ENCODE measurements at regions not wholly inside any gene's neighbourhood (a gene's known extent, or its start where the extent isn't known, plus 50 kb on each side); places are given as distances from the start of the nearest gene placed in this dataset.

- no peak for DNase-seq (ENCODE audit: low read depth, low spot score)
- Histone ChIP-seq H3K4me3 (ENCODE audit: low read depth, low read length) (no peak overlapping the region), H3K27me3 (ENCODE audit: control insufficient read depth, insufficient read depth, low read length) (no peaks in the 10 kb centered on the region), H3K9me3 (ENCODE audit: control insufficient read depth, insufficient read depth, low read length) (no peaks in the 10 kb centered on the region), H3K27ac (ENCODE audit: low read depth, low read length) (no peak overlapping the region)
- ChIA-PET CTCF (interaction anchor here (0.7 kb wide), 1 partner anchor 1017 kb away, joined by 4 read pairs; no protein-coding TSS in a partner anchor), POLR2A (no interaction called here)
- no peak for TF ChIP-seq CTCF (IDR thresholded peaks at IDR 0.05; ENCODE audit: low read depth, low read length)
Measured at GRCh38 chr6:50427267-50427666, 286.1 kb upstream of the TFAP2D start.

- H3K27ac ChIP-seq (ENCODE audit: low read depth, low read length): no peak overlapping the region
- H3K9me3 ChIP-seq (ENCODE audit: control insufficient read depth, insufficient read depth, low read length): no peaks in the 10 kb centered on the region
- CTCF ChIA-PET: no interaction called here
- POLR2A ChIA-PET: no interaction called here
- H3K4me3 ChIP-seq (ENCODE audit: low read depth, low read length): no peak overlapping the region
- H3K27me3 ChIP-seq (ENCODE audit: control insufficient read depth, insufficient read depth, low read length): no peaks in the 10 kb centered on the region
- TF ChIP-seq CTCF (IDR thresholded peaks at IDR 0.05; ENCODE audit: low read depth, low read length): no peak
- no peak for DNase-seq (ENCODE audit: low read depth, low spot score)
Measured at GRCh38 chr6:50437901-50438300, 275.4 kb upstream of the TFAP2D start.

GRCh38 chr6:50442531-50443040 is 270.7 kb upstream of the TFAP2D start:
- no peak for TF ChIP-seq CTCF (IDR thresholded peaks at IDR 0.05; ENCODE audit: low read depth, low read length)
- Histone ChIP-seq H3K4me3 (ENCODE audit: low read depth, low read length) (no peak overlapping the region), H3K27me3 (ENCODE audit: control insufficient read depth, insufficient read depth, low read length) (no peaks in the 10 kb centered on the region), H3K9me3 (ENCODE audit: control insufficient read depth, insufficient read depth, low read length) (no peaks in the 10 kb centered on the region), H3K27ac (ENCODE audit: low read depth, low read length) (no peak overlapping the region)
- ChIA-PET POLR2A (no interaction called here), CTCF (no interaction called here)
- DNase-seq (ENCODE audit: low read depth, low spot score): no peak

- TF ChIP-seq CTCF (IDR thresholded peaks at IDR 0.05; ENCODE audit: low read depth, low read length): no peak
- POLR2A ChIA-PET: no interaction called here
- Histone ChIP-seq H3K27ac (ENCODE audit: low read depth, low read length) (no peak overlapping the region), H3K27me3 (ENCODE audit: control insufficient read depth, insufficient read depth, low read length) (no peaks in the 10 kb centered on the region), H3K4me3 (ENCODE audit: low read depth, low read length) (no peak overlapping the region), H3K9me3 (ENCODE audit: control insufficient read depth, insufficient read depth, low read length) (no peaks in the 10 kb centered on the region)
- CTCF ChIA-PET: no interaction called here
- DNase-seq (ENCODE audit: low read depth, low spot score): no peak
Measured at GRCh38 chr6:50443144-50443543, 270.2 kb upstream of the TFAP2D start.

- POLR2A ChIA-PET: no interaction called here
- no peak for DNase-seq (ENCODE audit: low read depth, low spot score)
- CTCF ChIA-PET: no interaction called here
- Histone ChIP-seq H3K27me3 (ENCODE audit: control insufficient read depth, insufficient read depth, low read length) (no peaks in the 10 kb centered on the region), H3K27ac (ENCODE audit: low read depth, low read length) (no peak overlapping the region), H3K4me3 (ENCODE audit: low read depth, low read length) (no peak overlapping the region), H3K9me3 (ENCODE audit: control insufficient read depth, insufficient read depth, low read length) (no peaks in the 10 kb centered on the region)
- TF ChIP-seq CTCF (IDR thresholded peaks at IDR 0.05; ENCODE audit: low read depth, low read length): no peak
Measured at GRCh38 chr6:50449128-50449527, 264.2 kb upstream of the TFAP2D start.

Data from AG04450 (cell line).